Uterus (tissue), 3 donors: ENCODE measurements at regions not wholly inside any gene's neighbourhood (a gene's known extent, or its start where the extent isn't known, plus 50 kb on each side); places are given as distances from the start of the nearest gene placed in this dataset.
"Not testable (repeated sequence)": the region's sequence is repeated elsewhere in the genome, so short reads cannot be mapped to it uniquely, and the experiment has no call there.

Source experiments
- DNase-seq, 2 donors: peaks; one replicate each; pipeline ENCODE4 v3.0.0-alpha.2; 2019 to 2020
- H3K27ac ChIP-seq, 2 donors: fragments of 200-600 bp; sonication (generic); 1 replicate in 1 of 2; 2 replicates in 1 of 2; pipeline ENCODE4 v1.5.1; 2016 to 2018
- H3K27me3 ChIP-seq, 2 donors: fragments of 200-600 bp; sonication (generic); one replicate each; pipeline ENCODE4 v1.5.1; 2018 to 2019; ENCODE audit warnings: control low read depth in 1 of 2
- H3K36me3 ChIP-seq, 2 donors: fragments of 200-600 bp; sonication (generic); one replicate each; pipeline ENCODE4 v1.5.1; 2019; ENCODE audit warnings: control low read depth in 1 of 2
- H3K4me1 ChIP-seq, 2 donors: fragments of 200-600 bp; sonication (generic); one replicate each; pipeline ENCODE4 v1.5.1; 2018 to 2019; ENCODE audit warnings: control low read depth in 1 of 2
- H3K4me3 ChIP-seq, 2 donors: fragments of 200-600 bp; sonication (generic); 1 replicate in 1 of 2; 2 replicates in 1 of 2; pipeline ENCODE4 v1.5.1; 2018 to 2019; ENCODE audit warnings: mild to moderate bottlenecking in 1 of 2
- H3K9me3 ChIP-seq, 2 donors: fragments of 200-600 bp; sonication (generic); one replicate each; pipeline ENCODE4 v1.5.1; 2019; ENCODE audit warnings: control low read depth in 1 of 2
- CTCF ChIP-seq, 4 experiments: fragments of 200-600 bp in 2 of 4; fragments of 450-650 bp in 2 of 4; sonication (generic) in 2 of 4; IDR thresholded peaks; one replicate each; pipeline ENCODE4 v1.5.1; 2016 to 2019; ENCODE audit warnings: antibody characterized with exemption in 4 of 4, mild to moderate bottlenecking in 2 of 4, moderate library complexity in 1 of 4
- POLR2A ChIP-seq, 2 donors: fragments of 450-650 bp; IDR thresholded peaks; one replicate each; pipeline ENCODE4 v1.6.1; 2016; ENCODE audit warnings: antibody characterized with exemption in 2 of 2, mild to moderate bottlenecking in 1 of 2, moderate library complexity in 1 of 2
- intact Hi-C: fragments of 100-400 bp; cut with DNase I; formaldehyde crosslinking; loops from one replicate; pipeline ENCODE4 v1.15.1; 2023; ENCODE audit warnings: low total_unique reads
- donor health status: DM: yes; HTN: yes; CAD: no.

DNA sequence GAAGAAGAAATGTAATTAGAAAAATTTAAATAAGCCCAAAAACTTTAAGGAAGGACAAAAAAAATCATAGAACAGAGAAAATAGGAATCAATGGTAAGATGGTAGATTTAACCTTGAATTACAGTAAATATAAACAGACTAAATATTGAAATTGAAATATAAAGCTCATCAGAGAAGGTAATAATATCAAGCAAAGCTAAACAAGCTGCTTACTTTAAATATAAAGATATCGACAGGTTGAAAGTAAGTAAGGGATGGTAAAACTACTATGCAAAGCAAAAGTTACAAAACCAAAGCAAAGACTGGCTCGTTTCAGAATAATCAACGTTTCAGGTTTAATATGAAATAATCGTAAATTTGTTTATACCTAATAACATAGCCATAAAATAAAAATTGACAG lies 137.0 kb upstream of the KCNJ15 start:
- DNase-seq, result no peak
- no peaks in the 10 kb centered on the region for H3K9me3 ChIP-seq
- no peak for TF ChIP-seq CTCF (IDR thresholded peaks at IDR 0.05)
- no peak for TF ChIP-seq POLR2A (IDR thresholded peaks at IDR 0.05)
- no peaks in the 10 kb centered on the region for H3K36me3 ChIP-seq
- H3K4me1 ChIP-seq, result no peaks in the 10 kb centered on the region
- H3K27me3 ChIP-seq, result no peaks in the 10 kb centered on the region
- no peak overlapping the region for H3K27ac ChIP-seq
- no peak overlapping the region for H3K4me3 ChIP-seq
- intact Hi-C loops, result no loop called here

GRCh38 chr21:38120679-38120983 lies 136.2 kb upstream of the KCNJ15 start:
- H3K27ac ChIP-seq, H3K9me3 ChIP-seq, DNase-seq, H3K4me1 ChIP-seq, H3K36me3 ChIP-seq, H3K4me3 ChIP-seq, H3K27me3 ChIP-seq, intact Hi-C loops: not testable (repeated sequence)

GRCh38 chr21:38120984-38121855 lies 135.6 kb upstream of the KCNJ15 start:
- H3K9me3 ChIP-seq, result no peaks in the 10 kb centered on the region
- intact Hi-C loops, result no loop called here
- H3K4me1 ChIP-seq, result no peaks in the 10 kb centered on the region
- no peak overlapping the region for H3K4me3 ChIP-seq
- DNase-seq, result no peak
- H3K27ac ChIP-seq, result no peak overlapping the region
- no peaks in the 10 kb centered on the region for H3K36me3 ChIP-seq
- no peaks in the 10 kb centered on the region for H3K27me3 ChIP-seq
- TF ChIP-seq POLR2A (IDR thresholded peaks at IDR 0.05), result no peak
- no peak for TF ChIP-seq CTCF (IDR thresholded peaks at IDR 0.05)

DNA sequence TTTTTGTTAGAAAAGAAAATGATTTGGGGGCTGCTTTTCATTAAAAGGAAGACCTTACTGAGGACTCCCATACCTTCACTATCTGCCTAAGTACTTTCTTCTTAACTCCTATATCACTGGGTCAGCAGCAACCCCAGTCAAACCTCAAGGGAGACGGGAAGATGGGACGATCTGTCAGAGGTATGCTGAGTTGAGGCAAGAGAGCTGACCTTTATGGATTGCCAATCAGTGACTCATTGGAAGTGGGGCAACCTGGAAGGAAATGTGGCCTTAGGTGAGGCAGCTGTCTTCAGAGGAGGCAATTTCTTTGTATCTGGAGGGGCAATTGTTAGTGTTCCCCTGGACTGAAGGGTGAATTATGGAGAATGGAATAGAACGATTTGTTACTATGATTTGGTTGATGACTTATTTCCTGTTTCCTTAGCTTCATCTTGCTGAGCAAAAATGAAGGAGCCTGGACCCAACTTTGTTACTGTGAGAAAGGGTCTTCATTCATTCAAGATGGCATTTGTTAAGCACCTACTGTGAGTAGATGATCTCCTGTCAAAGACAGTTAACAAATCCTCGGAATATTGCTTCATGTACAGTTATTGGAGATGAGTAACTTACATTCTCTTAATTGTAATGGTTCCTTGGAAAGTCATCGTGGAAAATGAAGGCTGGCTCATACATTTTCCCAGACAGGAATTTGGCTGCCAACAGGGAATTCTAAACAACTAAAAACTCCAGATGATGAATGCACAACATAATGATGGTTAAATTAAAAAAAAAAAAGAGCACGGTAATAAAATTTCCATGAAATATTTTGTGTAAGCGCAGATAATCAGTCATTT lies 134.7 kb upstream of the KCNJ15 start:
- intact Hi-C loops, result no loop called here
- DNase-seq, result no peak
- no peaks in the 10 kb centered on the region for H3K4me1 ChIP-seq
- H3K9me3 ChIP-seq, result no peaks in the 10 kb centered on the region
- no peak overlapping the region for H3K27ac ChIP-seq
- H3K27me3 ChIP-seq, result no peaks in the 10 kb centered on the region
- no peaks in the 10 kb centered on the region for H3K36me3 ChIP-seq
- no peak for TF ChIP-seq CTCF (IDR thresholded peaks at IDR 0.05)
- no peak for TF ChIP-seq POLR2A (IDR thresholded peaks at IDR 0.05)
- no peak overlapping the region for H3K4me3 ChIP-seq

DNA sequence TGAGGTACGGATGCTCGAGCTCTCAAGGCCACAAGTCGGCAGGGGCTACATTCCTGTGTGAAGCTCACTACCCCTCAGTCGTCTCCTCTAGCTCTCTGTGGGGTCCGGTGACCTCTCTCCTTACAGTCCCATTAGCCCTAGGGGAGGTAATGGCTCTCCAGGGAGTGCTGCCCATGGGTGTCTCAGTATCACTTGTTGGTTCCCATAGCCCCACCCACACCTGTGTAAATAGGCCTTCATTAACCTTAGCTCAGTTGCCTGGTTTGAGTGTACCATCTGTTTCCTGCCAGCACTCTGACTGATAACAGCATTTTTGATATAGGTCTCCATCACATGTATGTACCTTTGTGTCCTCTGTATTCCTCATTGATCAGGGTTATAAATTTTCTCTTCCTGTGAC lies 133.2 kb upstream of the KCNJ15 start:
- H3K9me3 ChIP-seq, result no peaks in the 10 kb centered on the region
- no peak overlapping the region for H3K4me3 ChIP-seq
- no peaks in the 10 kb centered on the region for H3K27me3 ChIP-seq
- no peaks in the 10 kb centered on the region for H3K4me1 ChIP-seq
- TF ChIP-seq POLR2A (IDR thresholded peaks at IDR 0.05) (no peak), CTCF (IDR thresholded peaks at IDR 0.05) (no peak)
- no peak for DNase-seq
- intact Hi-C loops, result no loop called here
- H3K27ac ChIP-seq, result no peak overlapping the region
- no peaks in the 10 kb centered on the region for H3K36me3 ChIP-seq
